GM12873 (cell line): ENCODE measurements at regions not wholly inside any gene's neighbourhood (a gene's known extent, or its start where the extent isn't known, plus 50 kb on each side); places are given as distances from the start of the nearest gene placed in this dataset.

Experiments used
- TF ChIP-seq, protein P1 (sequence below): IDR thresholded peaks from 2 replicates; pipeline ENCODE4 v1.5.1; 2012; ENCODE audit warnings: low read depth, mild to moderate bottlenecking, moderate library complexity, low read length, control low read depth; ENCODE audit not compliant: insufficient read depth; ENCODE audit errors: missing control alignments

DNA sequence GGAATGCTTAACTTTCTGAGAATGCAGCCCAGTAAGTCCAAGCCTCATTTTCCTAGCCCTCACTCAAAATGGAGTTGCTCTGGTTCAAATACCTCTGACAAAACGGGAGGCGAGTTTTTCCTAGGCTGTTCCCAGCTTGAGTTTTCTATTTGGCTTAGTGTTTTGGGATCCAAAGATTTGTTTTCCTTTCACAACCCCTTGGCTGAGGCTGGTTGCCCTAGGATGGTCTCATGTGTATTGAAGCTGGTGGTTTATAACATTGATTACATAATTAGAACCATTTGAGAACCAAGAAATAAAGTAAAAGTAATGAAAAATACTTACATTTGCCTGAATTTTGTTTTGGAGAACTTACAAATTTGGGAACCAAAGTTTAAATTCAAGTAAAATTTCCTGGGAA, 611.1 kb upstream of the LUZP2 start:
- TF ChIP-seq, protein P1, sequence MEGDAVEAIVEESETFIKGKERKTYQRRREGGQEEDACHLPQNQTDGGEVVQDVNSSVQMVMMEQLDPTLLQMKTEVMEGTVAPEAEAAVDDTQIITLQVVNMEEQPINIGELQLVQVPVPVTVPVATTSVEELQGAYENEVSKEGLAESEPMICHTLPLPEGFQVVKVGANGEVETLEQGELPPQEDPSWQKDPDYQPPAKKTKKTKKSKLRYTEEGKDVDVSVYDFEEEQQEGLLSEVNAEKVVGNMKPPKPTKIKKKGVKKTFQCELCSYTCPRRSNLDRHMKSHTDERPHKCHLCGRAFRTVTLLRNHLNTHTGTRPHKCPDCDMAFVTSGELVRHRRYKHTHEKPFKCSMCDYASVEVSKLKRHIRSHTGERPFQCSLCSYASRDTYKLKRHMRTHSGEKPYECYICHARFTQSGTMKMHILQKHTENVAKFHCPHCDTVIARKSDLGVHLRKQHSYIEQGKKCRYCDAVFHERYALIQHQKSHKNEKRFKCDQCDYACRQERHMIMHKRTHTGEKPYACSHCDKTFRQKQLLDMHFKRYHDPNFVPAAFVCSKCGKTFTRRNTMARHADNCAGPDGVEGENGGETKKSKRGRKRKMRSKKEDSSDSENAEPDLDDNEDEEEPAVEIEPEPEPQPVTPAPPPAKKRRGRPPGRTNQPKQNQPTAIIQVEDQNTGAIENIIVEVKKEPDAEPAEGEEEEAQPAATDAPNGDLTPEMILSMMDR = no peak

DNA sequence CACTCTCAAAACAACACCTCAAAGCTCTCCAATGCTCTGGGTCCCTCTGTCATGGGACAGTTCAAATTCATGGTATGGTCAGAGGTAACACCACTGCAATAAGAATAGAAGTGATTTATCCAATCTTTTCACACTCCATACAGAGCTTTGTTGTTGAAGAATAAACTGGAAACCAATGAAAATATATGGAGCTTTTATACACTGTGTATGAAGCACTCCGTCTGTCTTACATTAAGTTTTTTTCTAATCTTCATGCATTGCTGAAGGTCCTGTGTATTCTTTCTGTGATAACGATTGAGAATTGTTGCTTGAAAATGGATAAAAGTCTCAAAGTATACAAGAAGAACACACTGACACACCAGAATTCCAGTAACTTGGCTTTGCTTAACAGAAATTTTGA, 603.7 kb upstream of the LUZP2 start:
- TF ChIP-seq, protein P1 = no peak

DNA sequence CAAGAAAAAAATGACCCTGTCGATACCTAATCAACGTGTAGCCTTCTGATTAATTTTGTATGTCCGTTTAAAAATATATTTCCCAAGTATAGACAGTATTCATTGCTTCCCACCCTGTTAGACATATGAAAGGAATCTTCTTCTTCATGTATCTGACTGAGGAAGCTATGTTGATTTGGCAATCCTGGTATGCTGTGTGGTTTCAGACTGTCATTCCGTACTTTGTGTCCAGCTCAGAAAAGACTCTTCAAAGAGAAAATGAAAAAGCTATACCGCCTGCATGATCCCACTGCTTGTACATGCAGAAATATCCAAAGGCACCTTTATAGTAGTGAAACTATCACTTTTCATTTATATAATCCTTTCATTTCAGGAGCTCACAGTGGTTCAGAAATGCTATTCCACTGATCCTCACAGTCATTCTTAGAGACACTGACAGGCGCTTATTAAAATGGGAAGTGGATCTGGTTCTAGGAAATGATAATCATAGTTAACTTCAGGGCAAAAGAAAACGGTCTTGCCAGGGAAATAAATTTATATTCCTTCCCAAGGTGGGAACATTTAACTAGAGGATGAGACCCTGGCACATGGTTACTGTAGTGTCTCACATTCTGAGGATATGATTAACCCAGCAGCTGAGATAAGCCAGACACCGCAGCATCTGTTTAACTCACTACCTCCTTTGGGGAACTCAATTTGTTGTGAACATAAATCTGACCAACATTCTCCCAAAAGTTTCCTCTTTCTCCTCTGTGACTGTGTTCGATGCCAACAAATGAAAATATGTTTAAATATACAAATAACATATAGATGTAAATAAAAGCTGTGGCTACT, 599.2 kb upstream of the LUZP2 start:
- TF ChIP-seq, protein P1 = no peak

DNA sequence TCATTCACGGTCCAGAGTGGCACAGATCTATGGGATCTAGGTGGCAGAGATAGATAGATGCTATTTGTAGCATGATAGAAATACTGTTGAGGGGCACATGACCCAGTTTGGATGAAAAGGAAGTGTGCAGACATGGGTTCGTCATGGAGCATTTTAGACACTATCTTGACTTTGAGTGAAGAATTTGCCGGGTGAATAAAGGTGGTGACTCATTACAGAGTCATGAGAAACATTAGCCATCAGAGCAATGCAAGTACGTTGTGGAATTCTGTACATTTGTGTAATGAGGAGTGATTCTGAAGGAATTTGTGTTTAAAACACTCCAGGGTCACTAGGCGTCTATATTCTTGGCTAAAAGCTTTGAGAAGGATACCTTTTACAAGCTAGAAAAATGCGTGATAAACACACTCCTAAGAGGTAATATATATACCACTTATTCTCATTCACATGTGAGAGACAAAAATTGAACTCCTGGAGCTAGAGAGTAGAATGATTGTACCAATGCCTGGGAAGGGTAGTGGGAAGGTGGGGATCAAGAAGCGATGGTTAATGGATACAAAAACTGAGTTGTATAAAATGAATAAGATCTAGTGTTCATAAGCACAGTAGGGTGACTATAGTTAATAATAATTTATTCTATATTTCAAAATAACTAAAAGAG, 593.7 kb upstream of the LUZP2 start:
- TF ChIP-seq, protein P1 = no peak

DNA sequence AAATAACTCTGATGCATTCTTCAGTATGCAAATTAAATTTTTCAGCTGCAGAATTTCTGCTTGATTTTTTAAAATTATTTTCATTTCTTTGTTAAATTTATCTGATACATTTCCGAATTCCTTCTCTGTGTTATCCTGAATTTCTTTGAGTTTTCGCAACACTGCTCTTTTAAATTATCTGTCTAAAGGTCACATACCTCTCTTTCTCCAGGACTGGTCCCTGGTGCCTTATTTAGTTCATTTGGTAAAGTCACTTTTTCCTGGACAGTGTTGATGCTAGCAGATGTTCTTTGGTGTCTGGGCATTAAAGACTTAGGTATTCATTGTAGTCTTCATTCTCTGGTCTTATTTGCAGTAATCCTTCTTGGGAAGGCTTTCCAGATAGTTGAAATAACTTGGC, 577.4 kb upstream of the LUZP2 start:
- TF ChIP-seq, protein P1 = no peak

DNA sequence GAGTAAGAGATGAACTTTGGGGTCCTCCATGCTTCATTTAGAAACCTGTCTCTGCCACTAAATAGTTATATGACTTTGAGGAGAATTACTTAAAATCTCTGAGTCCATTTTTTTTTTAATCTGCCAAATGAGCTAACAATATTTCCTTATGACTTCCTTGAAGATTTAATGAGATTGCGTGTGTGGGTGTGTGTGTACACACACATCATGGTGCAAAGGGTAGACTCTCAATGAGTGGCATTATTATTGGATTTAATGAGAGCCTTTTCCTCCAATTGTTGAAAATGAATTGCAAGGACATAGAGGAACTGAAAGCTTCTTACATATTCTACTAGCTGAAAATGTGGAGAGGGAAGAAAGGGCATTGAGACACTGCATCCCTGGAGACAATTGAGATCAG, 573.5 kb upstream of the LUZP2 start:
- TF ChIP-seq, protein P1 = no peak

DNA sequence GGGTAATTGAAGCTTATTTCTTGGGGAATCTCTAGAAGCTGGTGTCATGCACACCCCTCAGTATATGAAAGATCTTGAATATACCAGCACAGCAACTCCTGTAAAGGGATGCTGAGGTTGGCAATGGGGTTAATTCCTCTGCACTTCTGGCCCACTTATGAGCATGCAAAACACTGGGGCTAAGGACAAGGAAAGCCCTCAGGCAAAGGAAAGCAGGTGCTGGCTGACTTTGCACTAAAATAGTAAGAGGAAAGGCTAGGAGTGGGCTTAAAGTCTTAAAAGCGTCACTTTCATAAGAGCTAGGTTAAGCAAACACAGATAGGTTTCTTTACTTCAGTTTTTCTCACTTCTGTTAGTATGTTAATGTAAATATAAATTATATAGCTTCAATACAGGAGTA, 572.6 kb upstream of the LUZP2 start:
- TF ChIP-seq, protein P1 = no peak
